SKM-1 treated with dmso at 0.1 percent for 144 hours (cell line): ENCODE measurements at regions not wholly inside any gene's neighbourhood (a gene's known extent, or its start where the extent isn't known, plus 50 kb on each side); places are given as distances from the start of the nearest gene placed in this dataset.

ENCODE experiments used
- DNase-seq: peaks from one replicate; lab custom pipeline; 2025; ENCODE audit not compliant: unreplicated experiment; lab: John Stamatoyannopoulos, UW

DNA sequence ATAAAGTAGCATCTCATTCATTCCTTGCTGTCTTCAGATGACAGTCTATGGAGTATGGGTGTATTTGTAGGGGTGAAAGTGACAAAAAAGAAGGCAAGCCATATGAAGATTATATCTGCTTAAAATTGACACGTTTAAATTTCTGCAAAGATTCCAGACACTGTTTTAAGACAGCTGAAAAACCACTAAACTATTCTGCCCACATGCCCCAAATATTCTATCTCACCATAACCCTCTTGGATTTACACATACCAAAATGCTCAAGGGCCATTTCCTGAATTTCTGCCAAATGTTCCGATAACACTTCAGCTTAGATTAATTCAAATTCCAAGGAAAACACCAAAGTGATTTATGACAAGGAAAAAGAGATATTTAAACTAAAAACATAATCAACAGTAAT is 99.9 kb upstream of the IL6 start:
- DNase-seq, result no peak

DNA sequence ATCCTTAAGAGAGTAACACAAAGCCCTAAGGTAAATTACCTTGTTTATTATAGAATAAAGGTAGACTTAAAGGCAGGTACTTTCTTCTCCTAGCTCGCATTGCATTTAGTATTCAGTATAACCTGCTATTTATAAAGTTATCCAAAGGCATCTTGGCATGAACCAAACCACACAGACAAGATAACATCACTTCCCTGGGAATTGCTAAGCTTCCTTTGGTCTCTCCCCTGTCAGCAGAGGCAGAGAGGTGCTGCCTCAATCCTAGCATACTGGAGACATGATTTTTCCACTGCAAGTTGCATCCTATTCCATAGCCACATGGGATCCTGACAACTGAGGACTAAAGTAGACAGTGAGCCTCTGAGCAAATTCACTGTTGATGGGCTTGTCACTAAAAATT is 101.7 kb upstream of the IL6 start:
- no peak for DNase-seq

DNA sequence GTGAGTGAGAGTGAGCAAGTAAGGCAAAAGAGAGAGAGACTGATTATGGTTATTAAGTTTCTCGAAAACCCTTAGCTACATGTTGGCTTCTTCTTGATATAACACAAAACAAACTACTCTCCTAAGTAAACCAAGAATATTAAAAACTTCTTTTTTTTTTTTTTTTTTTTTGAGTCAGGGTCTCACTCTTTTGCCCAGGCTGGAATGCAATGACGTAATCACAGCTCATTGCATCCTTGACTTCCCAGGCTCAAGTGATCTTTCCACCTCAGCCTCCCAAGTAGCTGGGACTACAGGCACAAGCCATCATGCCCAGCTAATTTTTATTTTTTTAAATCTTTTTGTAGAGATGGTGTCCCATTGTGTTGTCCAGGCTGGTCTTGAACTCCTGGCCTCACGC is 102.2 kb upstream of the IL6 start:
- DNase-seq, result no peak

DNA sequence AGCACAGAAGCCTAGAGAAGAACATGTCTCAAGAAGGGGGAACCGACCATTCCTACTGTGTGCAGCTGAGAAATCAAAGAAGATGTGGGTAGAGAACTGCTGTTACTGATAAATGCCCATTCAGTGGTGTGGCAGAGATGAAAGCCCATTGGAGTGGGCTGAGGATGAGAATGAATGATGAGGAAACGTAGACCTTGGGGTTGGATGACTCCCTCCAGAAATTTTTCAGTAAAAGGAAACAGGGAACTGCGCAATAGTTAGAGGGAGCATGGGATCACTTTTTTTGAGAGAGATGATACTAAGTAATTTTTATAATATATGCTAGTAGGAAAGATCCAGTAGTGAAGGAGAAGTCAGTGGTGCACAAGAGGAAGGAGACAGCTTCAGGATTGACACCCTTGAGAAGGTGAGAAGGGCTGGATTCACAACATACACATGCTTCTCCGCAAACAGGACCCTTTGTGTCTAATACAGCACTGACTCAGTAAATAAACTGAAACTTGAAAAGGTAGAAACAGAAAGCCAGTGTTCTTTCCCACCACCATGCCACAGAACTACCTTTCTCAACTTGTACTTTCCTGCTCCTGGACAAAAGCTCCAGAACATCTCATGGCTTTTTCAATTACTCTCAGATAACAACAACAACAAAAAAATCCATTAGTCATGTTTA is 104.7 kb upstream of the IL6 start:
- DNase-seq, result no peak

DNA sequence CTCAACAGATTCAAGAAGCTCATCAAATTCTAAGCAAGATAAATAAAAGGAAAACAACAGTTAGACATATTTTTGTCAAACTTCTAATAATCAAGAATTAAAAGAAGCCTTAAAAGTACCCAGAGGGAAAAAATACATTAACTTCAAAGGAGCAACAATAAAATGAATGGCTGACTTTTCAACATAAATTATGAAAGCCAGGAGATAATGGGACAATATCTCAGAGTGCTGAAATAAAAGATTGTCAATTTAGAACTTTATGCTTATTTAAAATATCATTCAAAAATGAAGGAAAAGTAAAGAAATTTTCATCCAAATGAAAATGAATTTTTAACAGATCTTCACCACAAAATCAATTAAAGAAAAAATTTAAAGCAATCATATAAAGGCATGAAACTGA is 108.5 kb upstream of the IL6 start:
- no peak for DNase-seq

DNA sequence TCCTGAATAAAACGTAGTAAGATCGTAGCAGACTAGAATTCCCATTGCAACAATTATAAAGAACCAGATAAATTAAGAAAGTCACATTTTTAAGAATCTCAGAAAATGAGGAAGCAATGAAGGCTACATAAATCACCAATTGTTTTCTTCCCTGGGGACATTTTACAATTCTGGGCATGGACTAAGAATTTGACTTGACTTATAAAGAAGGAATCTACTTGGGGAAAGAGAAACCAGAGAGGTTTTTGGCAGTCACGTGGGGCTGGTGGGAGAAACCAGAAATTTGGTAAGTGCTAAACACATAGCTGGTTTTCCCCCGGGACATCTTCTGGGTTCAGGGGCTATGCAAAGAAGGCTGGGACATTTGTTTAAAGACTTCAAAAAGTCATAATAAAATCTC is 109.8 kb upstream of the IL6 start:
- DNase-seq, result no peak

DNA sequence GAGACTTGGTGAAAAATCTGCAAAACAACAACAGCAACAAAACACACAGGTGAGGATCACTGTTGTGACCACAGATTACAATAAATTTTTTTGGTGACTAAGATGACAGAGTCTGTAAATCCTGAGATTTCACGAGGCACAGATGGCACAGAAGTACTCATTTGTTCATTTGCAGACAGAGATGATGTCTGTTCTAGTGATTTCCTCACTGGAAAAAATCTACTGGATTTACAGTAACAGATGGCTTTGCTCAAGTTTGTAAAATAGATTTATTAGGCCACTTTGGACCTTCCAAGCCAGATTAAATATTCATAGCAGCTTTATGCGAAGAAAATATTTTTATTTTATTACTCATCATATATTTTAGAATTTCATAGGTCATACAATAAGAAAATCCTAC is 113.5 kb upstream of the IL6 start:
- no peak for DNase-seq

DNA sequence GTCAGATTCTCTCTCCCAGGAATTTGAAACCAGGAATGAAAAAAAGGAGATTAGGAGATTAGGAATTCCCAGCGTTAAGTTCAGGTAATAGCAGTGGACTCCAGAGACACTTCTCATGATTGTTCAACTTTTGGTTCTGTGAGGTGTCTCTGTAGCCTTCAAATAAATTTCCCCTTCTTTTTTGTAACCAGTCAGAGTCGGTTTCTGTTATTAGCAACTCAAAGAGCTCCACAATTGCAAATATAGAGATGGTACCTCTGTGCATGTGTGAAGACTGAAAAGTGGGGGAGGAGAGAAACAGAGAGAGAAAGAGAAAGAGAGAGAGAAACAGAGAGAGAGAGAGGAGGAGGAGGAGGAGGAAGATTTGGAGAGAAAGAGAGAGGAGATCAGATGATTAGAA is 112.8 kb upstream of the STEAP1B start:
- DNase-seq, result no peak

DNA sequence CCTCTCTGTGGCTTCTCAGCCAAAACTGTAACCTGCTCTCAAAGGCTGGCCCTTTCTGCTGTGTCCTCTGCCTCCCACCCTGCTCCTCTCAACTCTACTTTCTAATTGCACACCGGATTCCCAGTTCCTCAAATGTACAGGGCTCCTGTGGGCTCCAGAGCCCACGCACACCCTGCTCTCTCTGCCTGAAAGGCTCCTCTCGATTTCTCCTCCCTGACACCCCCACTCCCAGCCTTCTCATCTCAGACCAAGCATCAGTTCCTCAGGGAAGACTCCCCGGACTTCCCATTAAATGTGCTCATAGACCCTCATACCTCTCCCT is 111.7 kb upstream of the STEAP1B start:
- no peak for DNase-seq

DNA sequence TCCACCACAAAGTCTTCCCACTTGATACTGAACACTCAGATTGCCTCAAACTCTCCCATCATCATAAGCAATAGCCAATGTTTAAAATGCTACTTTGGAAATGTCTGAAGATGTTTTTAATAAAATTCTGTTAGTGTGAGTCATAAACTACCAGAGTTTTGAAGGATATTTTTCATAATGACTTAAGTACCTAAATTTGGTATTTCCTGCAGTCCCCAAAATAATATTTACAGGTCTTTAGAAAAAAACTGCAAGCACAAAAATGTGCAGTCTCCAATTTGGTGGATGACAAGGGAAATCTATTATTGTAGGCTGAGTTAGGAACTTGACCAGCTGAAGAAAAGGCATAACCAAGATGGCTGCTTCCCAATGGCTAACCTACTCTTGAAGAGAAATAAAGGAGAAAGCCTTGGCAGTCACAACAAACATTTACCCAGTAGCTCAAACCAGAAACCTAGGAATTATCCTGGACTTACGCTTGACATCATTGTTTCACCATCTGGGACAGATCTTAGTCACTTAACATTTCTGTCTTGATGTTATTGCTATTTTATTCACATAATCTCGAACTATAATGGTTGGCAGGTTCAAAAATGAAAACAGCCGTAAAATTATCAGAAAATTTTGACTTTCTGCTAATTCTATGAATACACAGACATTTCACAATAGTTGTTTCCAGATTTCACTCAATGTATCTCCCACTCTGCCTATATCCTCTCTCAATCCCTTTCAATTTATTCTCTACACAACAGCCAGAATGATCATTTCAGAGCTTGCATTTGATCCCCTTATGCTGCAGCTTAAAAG is 111.2 kb upstream of the STEAP1B start:
- no peak for DNase-seq

DNA sequence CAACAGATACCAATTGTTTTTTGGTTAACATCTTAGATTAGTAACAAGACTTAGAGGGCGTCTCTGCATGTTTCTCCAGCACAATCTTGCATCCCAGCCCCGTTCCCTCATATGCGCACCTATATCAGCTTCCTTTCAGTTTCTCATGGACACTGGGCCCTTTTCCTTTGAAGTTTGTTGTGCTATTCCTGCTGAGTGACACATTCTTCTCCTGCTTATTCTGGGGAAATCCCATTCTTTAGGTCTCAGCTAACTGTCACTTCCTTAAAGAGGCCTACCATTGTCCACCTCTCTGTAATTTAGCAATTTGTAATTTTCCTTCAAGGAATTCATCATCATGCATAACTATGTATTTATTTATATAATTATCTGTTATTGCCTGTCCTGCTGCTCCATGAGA is 110.3 kb upstream of the STEAP1B start:
- no peak for DNase-seq

DNA sequence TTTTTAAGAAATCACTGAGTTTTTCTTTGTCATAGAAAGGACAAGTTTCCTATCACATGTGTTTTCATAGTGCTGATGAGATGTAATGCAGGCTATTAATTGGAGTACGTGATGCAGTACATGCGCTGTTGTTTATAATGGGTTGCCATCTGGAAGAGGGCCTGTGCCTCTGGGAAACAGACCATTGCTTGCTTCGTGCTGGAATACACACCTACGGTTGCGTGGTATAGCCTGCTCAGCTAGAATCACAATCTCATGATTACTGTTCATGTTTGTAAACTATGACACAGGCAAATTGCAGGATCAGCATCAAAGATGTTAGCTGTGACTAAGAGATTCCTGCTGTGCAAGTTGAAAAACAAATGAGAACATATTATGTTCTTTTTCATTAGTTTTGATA is 107.2 kb upstream of the STEAP1B start:
- no peak for DNase-seq

DNA sequence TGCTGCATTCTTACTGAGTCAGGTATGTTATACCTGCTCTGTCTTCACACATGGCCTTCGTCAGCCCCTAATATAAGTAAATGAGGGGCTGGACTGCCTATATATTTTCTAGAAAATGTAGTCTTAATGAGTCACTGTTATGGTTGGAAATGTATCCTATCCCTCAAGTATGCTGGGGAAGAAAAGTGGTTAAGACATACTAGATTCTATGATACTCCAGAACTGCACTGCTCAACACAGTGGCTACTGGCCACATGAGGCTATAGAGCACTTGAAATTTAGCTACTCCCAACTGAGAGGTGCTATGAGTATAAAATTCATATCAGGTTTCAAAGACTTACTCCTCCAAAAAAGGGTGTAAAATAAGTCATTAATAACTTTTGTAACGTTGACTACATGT is 104.3 kb upstream of the STEAP1B start:
- DNase-seq, result no peak

DNA sequence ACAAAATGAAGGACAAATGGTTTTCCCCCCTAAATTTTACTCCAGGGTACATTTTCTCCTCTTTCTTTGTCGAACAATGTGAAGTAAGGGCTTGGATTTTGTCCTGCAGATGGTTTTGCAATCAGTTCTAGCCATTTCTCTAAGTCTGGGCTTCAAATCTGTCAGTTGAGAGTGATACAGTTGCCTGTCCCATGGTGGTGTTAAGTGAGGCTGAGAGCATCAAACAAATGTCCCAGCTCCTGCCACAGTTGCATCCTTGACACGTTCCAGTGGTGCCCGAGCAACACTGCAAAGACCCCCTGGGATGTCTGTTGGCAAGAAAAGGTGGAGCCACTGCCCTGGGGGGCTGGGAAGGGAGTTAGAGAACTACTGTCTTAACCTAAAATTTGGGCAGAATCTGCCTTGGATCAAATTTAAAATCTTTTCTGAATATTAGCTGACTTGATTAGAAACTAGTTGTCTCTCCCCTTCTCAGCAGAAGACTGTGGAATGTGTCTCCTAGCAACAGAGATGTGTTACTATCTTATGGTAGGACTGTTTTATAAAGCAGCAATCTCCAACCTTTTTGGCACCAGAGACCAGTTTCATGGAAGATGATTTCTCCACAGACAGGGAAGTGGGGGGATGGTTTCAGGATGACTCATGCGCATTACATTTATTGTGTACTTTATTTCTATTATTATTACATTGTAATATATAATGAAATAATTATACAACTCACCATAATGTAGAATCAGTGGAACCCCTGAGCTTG is 102.0 kb upstream of the STEAP1B start:
- DNase-seq, result no peak

DNA sequence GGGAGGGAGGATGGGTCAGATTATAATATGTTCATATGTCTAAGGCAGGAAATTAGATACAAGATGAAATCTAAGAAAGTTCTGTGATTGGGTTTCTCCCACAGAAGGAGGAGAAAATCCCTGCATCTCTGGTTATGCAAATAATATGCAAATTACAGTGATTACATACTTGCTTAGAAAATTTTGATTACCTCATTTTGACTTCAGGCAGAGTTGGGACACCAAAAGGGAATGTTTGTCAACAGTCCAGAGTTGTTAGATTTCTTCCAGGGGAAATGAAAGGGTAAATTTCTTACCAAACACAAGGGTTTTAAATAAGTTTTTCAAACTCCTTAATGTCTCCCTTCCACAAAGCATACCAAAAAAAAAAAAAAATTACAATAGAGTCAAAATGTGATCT is 101.4 kb upstream of the STEAP1B start:
- DNase-seq, result no peak

DNA sequence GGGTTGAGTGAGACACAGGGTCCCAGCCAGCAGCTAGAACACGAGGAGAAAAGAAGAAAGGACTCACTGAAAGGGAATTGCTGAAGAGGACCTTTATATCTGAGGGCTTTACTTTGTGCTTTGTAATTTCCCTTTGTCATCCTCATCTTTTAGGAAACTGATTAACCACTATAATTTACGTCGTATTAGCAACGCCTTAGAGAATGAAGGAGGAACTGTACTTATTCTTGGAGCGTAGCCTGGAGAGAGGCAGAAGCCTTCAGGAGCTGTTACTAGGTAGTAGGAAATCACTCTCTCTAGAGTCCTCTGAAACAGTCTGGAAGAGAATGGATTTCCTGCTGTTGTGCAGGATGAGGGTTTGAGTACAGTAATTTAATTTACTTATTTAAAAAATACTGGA is 101.0 kb upstream of the STEAP1B start:
- no peak for DNase-seq

DNA sequence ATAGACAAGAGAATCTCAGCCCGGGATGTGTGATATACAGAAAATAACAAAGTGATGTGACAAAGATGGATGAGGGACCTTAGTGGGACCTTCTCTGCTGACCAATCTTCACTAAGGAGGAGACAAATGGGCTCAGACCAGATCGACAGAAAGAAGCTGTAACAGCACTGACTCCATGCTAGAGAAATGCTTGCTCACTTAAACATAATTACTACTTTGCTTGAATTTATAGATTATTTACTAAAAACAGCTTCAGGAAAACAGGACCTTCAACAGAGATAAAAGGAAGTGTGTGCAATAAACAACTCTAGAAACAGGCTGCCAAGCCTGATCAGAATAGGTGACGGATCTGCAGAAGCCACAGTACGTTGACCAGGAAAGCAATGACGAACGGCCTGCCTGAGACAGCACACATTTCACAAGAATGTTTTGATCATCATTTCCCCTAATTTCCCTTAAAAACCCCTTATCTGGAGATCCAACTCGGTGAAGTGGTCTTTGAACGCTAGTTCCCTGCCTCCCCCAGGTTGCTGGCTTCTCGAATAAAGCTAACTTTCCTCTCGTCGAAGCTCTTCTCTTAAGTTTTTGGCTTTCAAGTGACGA is 98.4 kb upstream of the STEAP1B start:
- no peak for DNase-seq

DNA sequence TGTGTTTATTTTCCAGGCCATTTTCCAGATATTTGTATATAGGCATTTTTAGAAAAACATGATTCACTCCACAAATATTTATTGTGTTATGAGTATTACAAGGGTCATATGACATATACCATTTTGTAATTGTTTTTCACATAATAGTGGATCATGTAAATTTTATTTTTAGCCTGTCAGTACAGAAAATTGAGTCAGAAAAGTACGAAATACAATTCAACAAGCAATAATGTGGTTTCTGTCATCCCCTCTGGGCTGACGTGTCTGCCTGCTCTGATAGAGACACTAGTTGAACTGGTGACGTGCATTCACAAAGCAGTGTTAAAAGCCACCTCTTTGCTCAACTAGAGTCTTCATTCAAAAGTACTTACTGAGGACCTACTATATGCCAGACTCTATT is 97.9 kb upstream of the STEAP1B start:
- DNase-seq, result no peak

DNA sequence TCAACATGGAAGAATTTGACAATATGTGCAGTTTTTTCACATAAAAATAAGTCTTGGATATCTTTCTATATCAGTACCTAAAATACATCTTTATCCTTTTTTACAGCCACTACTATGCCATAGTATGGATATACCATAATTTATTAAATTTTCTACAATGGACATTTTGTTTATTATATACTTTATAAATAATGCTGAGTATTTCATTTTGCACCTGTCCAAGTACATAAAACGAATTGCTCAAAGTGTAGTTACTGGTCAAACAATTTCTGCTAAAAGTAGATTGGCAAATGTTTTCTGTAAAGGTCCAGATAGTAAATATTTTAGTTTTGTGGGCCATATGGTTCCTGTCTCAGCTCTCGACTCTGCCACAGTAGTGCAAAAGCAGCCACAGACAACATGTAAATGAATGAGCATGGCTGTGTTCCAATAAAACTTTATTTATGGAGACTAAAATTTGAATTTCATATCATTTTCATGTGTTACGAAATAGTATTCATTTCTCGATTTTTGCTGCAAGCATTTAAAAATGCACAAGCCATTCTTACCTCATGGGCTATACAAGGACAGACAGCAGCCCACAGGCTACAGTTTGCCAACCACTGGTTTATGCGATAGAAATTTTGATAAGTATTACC is 96.9 kb upstream of the STEAP1B start:
- DNase-seq, result no peak

DNA sequence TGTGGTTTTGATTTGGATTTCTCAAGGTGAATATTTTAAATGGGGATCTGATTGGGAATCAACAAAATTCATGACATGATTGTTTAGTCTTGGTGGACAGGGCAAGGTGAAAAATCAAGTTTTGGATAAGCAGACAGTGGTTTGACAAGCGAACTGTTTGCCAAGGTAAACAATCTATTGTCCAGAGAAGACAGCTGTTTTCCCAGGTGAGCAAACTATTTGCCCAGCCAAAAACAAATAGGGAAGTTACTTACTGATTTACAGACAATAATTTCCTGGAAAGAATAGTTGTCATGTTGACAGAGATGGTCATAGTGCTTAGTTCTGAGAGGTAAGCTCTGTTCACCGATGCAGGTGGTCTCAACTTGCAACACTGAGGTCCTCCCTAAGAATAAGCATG is 94.0 kb upstream of the STEAP1B start:
- DNase-seq, result no peak

DNA sequence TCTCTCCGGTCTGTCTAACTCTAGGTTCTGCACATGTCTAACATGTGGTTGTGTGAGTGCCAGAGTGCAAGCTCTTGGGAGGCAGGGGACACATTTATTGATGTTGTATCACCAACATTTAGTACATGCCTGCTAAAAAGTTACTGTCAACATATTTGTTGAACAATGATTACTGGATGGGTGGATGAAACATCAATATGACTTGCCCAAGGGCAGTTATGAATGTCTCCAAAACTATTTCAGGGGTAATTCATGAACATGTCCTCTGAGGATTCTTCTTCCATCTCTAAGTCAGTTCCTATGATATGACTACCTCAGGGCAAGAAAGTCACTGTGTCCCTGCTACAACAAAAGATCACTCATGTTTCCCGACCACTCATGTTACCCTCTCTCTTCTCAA is 91.3 kb upstream of the STEAP1B start:
- no peak for DNase-seq
